Esophagus muscularis mucosa (tissue), 4 donors: ENCODE measurements at regions not wholly inside any gene's neighbourhood (a gene's known extent, or its start where the extent isn't known, plus 50 kb on each side); places are given as distances from the start of the nearest gene placed in this dataset.

Experiments
- DNase-seq: peaks from one replicate; pipeline ENCODE4 v3.0.0-alpha.2; 2017; ENCODE audit errors: extremely low spot score
- H3K27ac ChIP-seq, 4 donors: fragments of 200-600 bp; sonication (generic); replicated peaks in 1 of 4; 1 replicate in 3 of 4; 2 replicates in 1 of 4; pipeline ENCODE4 v1.5.1; 2016 to 2019; ENCODE audit warnings: mild to moderate bottlenecking in 1 of 4
- H3K27me3 ChIP-seq, 4 donors: fragments of 200-600 bp; sonication (generic); one replicate each; pipeline versions ENCODE4 v1.5.1 to v1.6.0; 2016 to 2019
- H3K36me3 ChIP-seq, 4 donors: fragments of 200-600 bp; sonication (generic); one replicate each; pipeline ENCODE4 v1.5.1; 2016 to 2019
- H3K4me1 ChIP-seq, 4 donors: fragments of 200-600 bp; sonication (generic); one replicate each; pipeline ENCODE4 v1.5.1; 2016 to 2019
- H3K4me3 ChIP-seq, 4 donors: fragments of 200-600 bp; sonication (generic); 1 replicate in 2 of 4; 2 replicates in 2 of 4; pipeline ENCODE4 v1.5.1; 2016 to 2019; ENCODE audit warnings: mild to moderate bottlenecking in 4 of 4, moderate library complexity in 1 of 4
- H3K9me3 ChIP-seq, 4 donors: fragments of 200-600 bp; sonication (generic); 1 replicate in 3 of 4; 2 replicates in 1 of 4; pipeline ENCODE4 v1.5.1; 2016 to 2019
- EP300 ChIP-seq: sonication (generic); formaldehyde crosslinking; IDR thresholded peaks from one replicate; pipeline ENCODE4 v1.6.1; 2017; ENCODE audit warnings: antibody characterized with exemption
- POLR2A ChIP-seq: fragments of 450-650 bp; IDR thresholded peaks from one replicate; pipeline ENCODE4 v1.6.1; 2017; ENCODE audit warnings: antibody characterized with exemption, moderate library complexity, mild to moderate bottlenecking, low read depth
- POLR2AphosphoS5 ChIP-seq, 2 donors: sonication (generic); formaldehyde crosslinking; IDR thresholded peaks; one replicate each; pipeline ENCODE4 v1.6.1; 2017; ENCODE audit warnings: antibody characterized with exemption in 2 of 2
- WGBS: methylation state at CpG from one replicate; pipeline ENCODE4 v1.1.5; 2018; 5-methylcytosine and 5-hydroxymethylcytosine counted together
- intact Hi-C: fragments of 100-400 bp; cut with DNase I; formaldehyde crosslinking; loops from one replicate; pipeline ENCODE4 v1.15.1; 2023
- TF ChIP-seq, protein P1 (sequence below), 3 experiments: fragments of 200-600 bp in 2 of 3; fragments of 450-650 bp in 1 of 3; sonication (generic) in 2 of 3; IDR thresholded peaks; one replicate each; pipeline ENCODE4 v1.5.1; 2017 to 2019; ENCODE audit warnings: antibody characterized with exemption in 3 of 3, mild to moderate bottlenecking in 2 of 3, moderate library complexity in 1 of 3

DNA sequence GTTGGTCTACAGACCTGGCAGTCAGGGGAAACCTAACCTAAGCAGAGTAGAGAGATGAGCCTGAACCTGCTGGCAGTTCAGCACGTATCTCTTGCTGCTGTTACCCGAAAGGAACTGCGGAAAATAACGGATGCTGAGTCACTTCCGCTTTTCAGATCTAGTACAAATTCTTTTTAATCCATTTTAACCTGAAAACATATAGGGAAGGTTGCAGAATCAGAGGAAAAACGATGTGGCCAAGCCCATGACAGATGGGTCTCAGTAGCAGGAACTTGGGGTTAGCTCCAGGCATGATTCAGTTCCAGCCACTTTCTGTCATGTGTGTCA, 120.7 kb upstream of the ADRA1D start:
- intact Hi-C loops: no loop called here
- DNase-seq: no peak
- Histone ChIP-seq H3K4me3 (no peak overlapping the region), H3K9me3 (no peaks in the 10 kb centered on the region), H3K27ac (no peak overlapping the region), H3K27me3 (no peaks in the 10 kb centered on the region), H3K4me1 (no peaks in the 10 kb centered on the region), H3K36me3 (no peaks in the 10 kb centered on the region)
- 76% methylated on average over 6 of the region's 6 CpGs for WGBS
- TF ChIP-seq POLR2A: no peak
- TF ChIP-seq POLR2AphosphoS5 (IDR thresholded peaks at IDR 0.05): no peak
- TF ChIP-seq, protein P1, sequence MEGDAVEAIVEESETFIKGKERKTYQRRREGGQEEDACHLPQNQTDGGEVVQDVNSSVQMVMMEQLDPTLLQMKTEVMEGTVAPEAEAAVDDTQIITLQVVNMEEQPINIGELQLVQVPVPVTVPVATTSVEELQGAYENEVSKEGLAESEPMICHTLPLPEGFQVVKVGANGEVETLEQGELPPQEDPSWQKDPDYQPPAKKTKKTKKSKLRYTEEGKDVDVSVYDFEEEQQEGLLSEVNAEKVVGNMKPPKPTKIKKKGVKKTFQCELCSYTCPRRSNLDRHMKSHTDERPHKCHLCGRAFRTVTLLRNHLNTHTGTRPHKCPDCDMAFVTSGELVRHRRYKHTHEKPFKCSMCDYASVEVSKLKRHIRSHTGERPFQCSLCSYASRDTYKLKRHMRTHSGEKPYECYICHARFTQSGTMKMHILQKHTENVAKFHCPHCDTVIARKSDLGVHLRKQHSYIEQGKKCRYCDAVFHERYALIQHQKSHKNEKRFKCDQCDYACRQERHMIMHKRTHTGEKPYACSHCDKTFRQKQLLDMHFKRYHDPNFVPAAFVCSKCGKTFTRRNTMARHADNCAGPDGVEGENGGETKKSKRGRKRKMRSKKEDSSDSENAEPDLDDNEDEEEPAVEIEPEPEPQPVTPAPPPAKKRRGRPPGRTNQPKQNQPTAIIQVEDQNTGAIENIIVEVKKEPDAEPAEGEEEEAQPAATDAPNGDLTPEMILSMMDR (IDR thresholded peaks at IDR 0.05): no peak
- no peak for TF ChIP-seq EP300

DNA sequence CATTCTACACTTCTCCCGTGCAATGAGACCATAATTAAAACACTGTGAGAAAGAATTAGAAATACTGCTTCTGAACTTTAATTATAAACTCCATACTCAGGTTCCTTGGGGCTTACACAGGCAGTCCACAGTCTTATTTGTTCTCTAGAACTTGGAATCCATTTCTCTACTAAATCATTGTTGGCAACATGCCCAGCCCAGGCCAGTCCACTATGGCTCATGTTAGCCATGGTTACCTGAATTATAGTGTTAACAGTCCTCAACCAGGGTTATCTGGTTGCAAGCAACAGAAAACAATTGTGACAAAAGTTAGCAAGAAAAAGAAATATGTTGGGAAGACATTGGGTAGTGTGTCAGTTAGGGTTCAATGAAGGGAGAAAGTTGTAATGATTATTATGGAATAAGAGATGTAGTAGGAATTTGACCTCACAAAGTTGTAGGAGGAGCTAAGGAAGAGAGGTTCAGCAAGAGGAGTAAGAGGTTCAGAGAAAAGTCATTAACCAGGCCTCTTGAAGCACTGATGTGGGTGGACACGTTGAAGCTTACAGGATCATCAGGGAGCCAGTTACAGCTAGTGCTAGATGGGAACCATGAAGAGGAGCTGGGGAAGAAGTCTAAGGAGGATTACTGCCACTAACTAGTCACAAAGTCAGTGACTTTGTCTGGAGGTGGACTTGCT, 120.2 kb upstream of the ADRA1D start:
- Histone ChIP-seq H3K27me3 (no peaks in the 10 kb centered on the region), H3K9me3 (no peaks in the 10 kb centered on the region), H3K4me1 (no peaks in the 10 kb centered on the region), H3K27ac (no peak overlapping the region), H3K4me3 (no peak overlapping the region), H3K36me3 (no peaks in the 10 kb centered on the region)
- no peak for DNase-seq
- 72% methylated on average over 2 of the region's 2 CpGs for WGBS
- no peak for TF ChIP-seq POLR2A
- TF ChIP-seq, protein P1 (IDR thresholded peaks at IDR 0.05): no peak
- intact Hi-C loops: no loop called here

DNA sequence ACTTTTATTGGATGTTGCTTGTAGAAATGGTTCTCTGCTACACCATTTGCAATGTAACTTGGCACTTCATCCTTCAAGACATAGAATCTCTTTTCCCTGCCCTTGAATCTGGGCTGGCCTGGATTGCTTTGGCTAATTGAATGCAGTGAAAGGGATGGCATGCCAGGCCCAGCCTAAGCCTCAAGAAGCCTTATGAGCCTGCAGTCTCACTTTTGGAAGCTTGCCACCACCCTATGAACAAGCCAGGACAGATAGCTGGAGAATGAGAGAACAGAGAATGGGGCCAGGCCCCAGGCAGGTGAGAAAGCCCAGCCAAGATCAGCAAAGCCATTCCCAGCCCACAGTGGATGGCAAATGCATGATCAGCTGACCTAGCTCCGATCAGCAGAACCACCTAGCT, 117.0 kb upstream of the ADRA1D start:
- H3K9me3 ChIP-seq: no peaks in the 10 kb centered on the region
- no peak for DNase-seq
- no peak for TF ChIP-seq EP300
- TF ChIP-seq POLR2AphosphoS5 (IDR thresholded peaks at IDR 0.05): no peak
- TF ChIP-seq, protein P1 (IDR thresholded peaks at IDR 0.05): no peak
- TF ChIP-seq POLR2A: no peak
- H3K36me3 ChIP-seq: no peaks in the 10 kb centered on the region
- no peak overlapping the region for H3K4me3 ChIP-seq
- no peaks in the 10 kb centered on the region for H3K27me3 ChIP-seq
- H3K27ac ChIP-seq: no peak overlapping the region
- intact Hi-C loops: no loop called here
- no peaks in the 10 kb centered on the region for H3K4me1 ChIP-seq
- WGBS: 93% methylated on average over 1 of the region's 1 CpG

DNA sequence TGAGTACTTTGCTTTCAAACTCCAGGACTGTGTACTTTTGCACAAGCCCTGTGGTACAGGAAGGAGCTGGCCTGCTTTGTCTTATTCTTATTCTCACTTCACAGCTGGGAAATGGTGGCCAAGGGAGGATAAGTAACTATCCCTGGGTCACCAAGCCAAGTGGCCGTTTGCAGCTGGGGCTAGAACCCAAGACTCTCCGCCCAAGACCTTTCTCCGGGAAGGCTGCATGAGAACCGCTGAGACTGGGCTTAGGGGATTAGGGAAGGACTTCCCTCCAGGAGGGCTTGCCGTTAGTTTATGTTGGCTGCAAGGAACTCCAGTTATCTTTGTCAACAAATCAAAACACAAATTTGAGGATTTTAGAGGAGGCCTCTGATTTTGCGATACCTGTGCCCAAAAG, 109.5 kb upstream of the ADRA1D start:
- TF ChIP-seq POLR2AphosphoS5 (IDR thresholded peaks at IDR 0.05): no peak
- TF ChIP-seq, protein P1 (IDR thresholded peaks at IDR 0.05): no peak
- TF ChIP-seq POLR2A: no peak
- no peak for TF ChIP-seq EP300
- 62% methylated on average over 6 of the region's 6 CpGs for WGBS
- no peak overlapping the region for H3K27ac ChIP-seq
- no peaks in the 10 kb centered on the region for H3K4me1 ChIP-seq
- intact Hi-C loops: no loop called here
- no peak overlapping the region for H3K4me3 ChIP-seq
- DNase-seq: no peak
- H3K27me3 ChIP-seq: no peaks in the 10 kb centered on the region
- H3K36me3 ChIP-seq: no peaks in the 10 kb centered on the region
- H3K9me3 ChIP-seq: no peaks in the 10 kb centered on the region

DNA sequence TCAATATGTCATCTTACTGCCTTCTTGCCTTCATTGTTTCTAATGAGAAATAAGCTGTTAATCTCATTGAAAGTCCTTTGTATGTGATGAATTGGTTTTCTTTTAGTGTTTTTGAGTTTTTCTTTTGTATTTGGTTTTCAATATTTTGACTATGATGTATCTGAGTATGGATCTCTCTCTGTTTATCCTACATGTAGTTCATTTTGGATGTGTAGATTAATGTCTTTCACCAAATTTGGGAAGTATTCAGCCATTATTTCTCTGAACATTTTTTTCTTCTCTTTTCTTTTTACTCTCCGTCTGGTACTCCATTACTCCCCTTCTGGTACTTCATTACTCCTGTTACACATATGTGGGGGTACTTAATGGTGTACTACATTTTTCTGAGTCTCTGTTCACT, 103.3 kb upstream of the ADRA1D start:
- no peak for TF ChIP-seq POLR2AphosphoS5 (IDR thresholded peaks at IDR 0.05)
- TF ChIP-seq, protein P1 (IDR thresholded peaks at IDR 0.05): no peak
- TF ChIP-seq EP300: no peak
- TF ChIP-seq POLR2A: no peak
- 90% methylated on average over 1 of the region's 1 CpG for WGBS

More for the DNA sequence above, 103.3 kb upstream of the ADRA1D start:
- H3K27me3 ChIP-seq: no peaks in the 10 kb centered on the region
- H3K9me3 ChIP-seq: peaks cover 0 to 13% (median 9%) of the 10 kb centered on the region in 4 donors
- H3K36me3 ChIP-seq: no peaks in the 10 kb centered on the region
- no peak overlapping the region for H3K27ac ChIP-seq
- no peak overlapping the region for H3K4me3 ChIP-seq
- DNase-seq: no peak
- intact Hi-C loops: no loop called here
- no peaks in the 10 kb centered on the region for H3K4me1 ChIP-seq
